Lung (tissue), 11 donors: ENCODE measurements at regions not wholly inside any gene's neighbourhood (a gene's known extent, or its start where the extent isn't known, plus 50 kb on each side); places are given as distances from the start of the nearest gene placed in this dataset.

Experiments used
- ATAC-seq: fragments of 200-7000 bp; cut with Tn5 transposase; one replicate; pipeline ENCODE4 v1.9.1; 2020; ENCODE audit warnings: moderate number of reproducible peaks; ENCODE audit not compliant: insufficient read depth, low FRiP score
- DNase-seq, 3 donors: peaks; one replicate each; pipeline ENCODE4 v3.0.0-alpha.2; 2013 to 2017
- H3K27ac ChIP-seq, 2 donors: one replicate each; pipeline ENCODE4 v1.5.1; 2013; ENCODE audit warnings: mild to moderate bottlenecking in 2 of 2, moderate library complexity in 2 of 2, control low read depth in 1 of 2, inconsistent platforms in 1 of 2, low read depth in 1 of 2, low read length in 1 of 2
- H3K27me3 ChIP-seq, 3 donors: one replicate each; pipeline ENCODE4 v1.5.1; 2013; ENCODE audit warnings: low read length in 2 of 3; ENCODE audit not compliant: control insufficient read depth in 3 of 3, insufficient read depth in 3 of 3
- H3K36me3 ChIP-seq, 4 donors: one replicate each; pipeline ENCODE4 v1.5.1; 2013; ENCODE audit warnings: low read length in 4 of 4, mild to moderate bottlenecking in 1 of 4, moderate library complexity in 1 of 4; ENCODE audit not compliant: control insufficient read depth in 4 of 4, insufficient read depth in 4 of 4
- H3K4me1 ChIP-seq, 5 donors: one replicate each; pipeline ENCODE4 v1.5.1; 2013; ENCODE audit warnings: low read length in 5 of 5, mild to moderate bottlenecking in 2 of 5, moderate library complexity in 1 of 5; ENCODE audit not compliant: control insufficient read depth in 5 of 5, insufficient read depth in 5 of 5
- H3K4me3 ChIP-seq: one replicate; pipeline ENCODE4 v1.5.1; 2013; ENCODE audit warnings: mild to moderate bottlenecking, control low read depth, moderate library complexity
- H3K9ac ChIP-seq, 2 donors: one replicate each; pipeline ENCODE4 v1.5.1; 2013; ENCODE audit warnings: low read length in 2 of 2, control low read depth in 1 of 2; ENCODE audit not compliant: insufficient read depth in 1 of 2
- H3K9me3 ChIP-seq, 4 donors: one replicate each; pipeline ENCODE4 v1.5.1; 2013; ENCODE audit warnings: low read length in 3 of 4, mild to moderate bottlenecking in 1 of 4, moderate library complexity in 1 of 4; ENCODE audit not compliant: control insufficient read depth in 4 of 4, insufficient read depth in 3 of 4
- CTCF ChIP-seq: IDR thresholded peaks from 2 replicates; pipeline ENCODE4 v1.5.1; 2012; ENCODE audit warnings: mild to moderate bottlenecking; ENCODE audit errors: control extremely low read depth, extremely low read depth
- WGBS, 2 donors: extraction: QIAGEN DNeasy Blood & Tissue Kit; methylation state at CpG; one replicate each; pipeline ENCODE4 v1.1.7; 2013; 5-methylcytosine and 5-hydroxymethylcytosine counted together
- donor health status: control.
- donor health status: control.
- donor health status: Bipolar disorder and iron deficiency.
- donor health status: healthy.
- donor health status: DM: yes; HTN: yes; CAD: no.

GRCh38 chr13:110806636-110807035 lies 93.1 kb downstream of the ING1 start:
- Histone ChIP-seq H3K9me3 (no peaks in the 10 kb centered on the region), H3K36me3 (no peaks in the 10 kb centered on the region), H3K27me3 (peaks cover 0 to 21% (median 7%) of the 10 kb centered on the region in 3 donors), H3K4me1 (peaks cover 0 to 1% (median 0%) of the 10 kb centered on the region in 5 donors), H3K27ac (no peak overlapping the region), H3K9ac (no peak overlapping the region), H3K4me3 (no peak overlapping the region)
- 95 to 96% methylated on average over 4 of the region's 4 CpGs for whole genome bisulfite sequencing, 2 donors
- ATAC-seq (no peak), DNase-seq (no peak)
- TF ChIP-seq CTCF: no peak

GRCh38 chr13:110807546-110807945 lies 94.0 kb downstream of the ING1 start:
- H3K9me3 ChIP-seq: peaks cover 0 to 2% (median 0%) of the 10 kb centered on the region in 4 donors
- no peak for ATAC-seq
- H3K4me1 ChIP-seq: peaks cover 0 to 8% (median 0%) of the 10 kb centered on the region in 5 donors
- no peak for DNase-seq
- H3K4me3 ChIP-seq: no peak overlapping the region
- H3K27me3 ChIP-seq: peaks cover 0 to 21% (median 7%) of the 10 kb centered on the region in 3 donors
- TF ChIP-seq CTCF: no peak
- no peak overlapping the region for H3K27ac ChIP-seq
- 95 to 100% methylated on average over 1 of the region's 1 CpG for WGBS, 2 donors
- no peaks in the 10 kb centered on the region for H3K36me3 ChIP-seq
- no peak overlapping the region for H3K9ac ChIP-seq

- no peak for ATAC-seq
- no peak overlapping the region for H3K27ac ChIP-seq
- peaks cover 0 to 6% (median 0%) of the 10 kb centered on the region in 4 donors for H3K9me3 ChIP-seq
- H3K4me1 ChIP-seq: peaks cover 0 to 10% (median 0%) of the 10 kb centered on the region in 5 donors
- no peak overlapping the region for H3K9ac ChIP-seq
- no peaks in the 10 kb centered on the region for H3K36me3 ChIP-seq
- H3K27me3 ChIP-seq: peaks cover 0 to 25% (median 7%) of the 10 kb centered on the region in 3 donors
- no peak for DNase-seq
- H3K4me3 ChIP-seq: no peak overlapping the region
- 78% methylated on average over 4 of the region's 4 CpGs for WGBS, 2 donors
- no peak for TF ChIP-seq CTCF
These were observed 94.6 kb downstream of the ING1 start for GRCh38 chr13:110808138-110808537.
